OCI-LY7 (cell line): ENCODE measurements at regions not wholly inside any gene's neighbourhood (a gene's known extent, or its start where the extent isn't known, plus 50 kb on each side); places are given as distances from the start of the nearest gene placed in this dataset.

Source experiments
- BruUV-seq: library from RNA; stranded (reverse); fragments of 400-500 nt; replicated peaks from 2 replicates; lab custom pipeline; 2021; lab: Mats Ljungman, UMichigan
- CTCF ChIA-PET: fragments of 300-600 bp; sonication (Branson Sonifier 250); formaldehyde crosslinking; loops from one replicate; lab custom pipeline; 2022; ENCODE audit warnings: antibody characterized with exemption; ENCODE audit not compliant: unreplicated experiment; lab: Charles Lee
- POLR2A ChIA-PET: fragments of 300-600 bp; sonication (Branson Sonifier 250); formaldehyde crosslinking; loops from one replicate; lab custom pipeline; 2022; ENCODE audit warnings: antibody characterized with exemption; lab: Charles Lee
- DNase-seq: peaks from one replicate; pipeline ENCODE4 v3.0.0-alpha.2; 2015; ENCODE audit warnings: low spot score
- H2AFZ ChIP-seq: fragments of 200-600 bp; sonication (generic), shearing (Covaris generic); 2 replicates; pipeline ENCODE4 v1.6.1; 2014; ENCODE audit warnings: mild to moderate bottlenecking, antibody characterized with exemption, low read length, moderate library complexity
- H3K27ac ChIP-seq: fragments of 200-600 bp; sonication (generic); 2 replicates; pipeline ENCODE4 v1.5.1; 2014; ENCODE audit warnings: mixed run types, low read depth, mild to moderate bottlenecking, moderate library complexity, low read length, inconsistent platforms; ENCODE audit not compliant: poor library complexity, severe bottlenecking
- H3K36me3 ChIP-seq: fragments of 200-600 bp; sonication (generic); 2 replicates; pipeline ENCODE4 v1.6.1; 2014; ENCODE audit warnings: mild to moderate bottlenecking, antibody characterized with exemption, low read length, moderate library complexity, mixed read lengths; ENCODE audit not compliant: insufficient read depth
- H3K4me1 ChIP-seq: fragments of 200-600 bp; sonication (generic); 2 replicates; pipeline ENCODE4 v1.5.1; 2014; ENCODE audit warnings: mild to moderate bottlenecking, low read length; ENCODE audit not compliant: insufficient read depth, poor library complexity, severe bottlenecking
- H3K4me2 ChIP-seq: fragments of 200-600 bp; sonication (generic); 2 replicates; pipeline ENCODE4 v1.6.1; 2014; ENCODE audit warnings: mild to moderate bottlenecking, low read length
- H3K4me3 ChIP-seq: fragments of 200-600 bp; sonication (generic); 2 replicates; pipeline ENCODE4 v1.5.1; 2014; ENCODE audit warnings: mild to moderate bottlenecking, low read depth, low read length; ENCODE audit not compliant: poor library complexity, severe bottlenecking
- H3K79me2 ChIP-seq: fragments of 200-600 bp; sonication (generic); 2 replicates; pipeline ENCODE4 v1.6.1; 2016; ENCODE audit warnings: low read depth, mild to moderate bottlenecking, low read length, moderate library complexity, mixed read lengths; ENCODE audit not compliant: insufficient read depth
- H3K9me2 ChIP-seq: fragments of 200-600 bp; sonication (generic); 2 replicates; pipeline ENCODE4 v1.6.1; 2016; ENCODE audit warnings: mild to moderate bottlenecking, low read length, mixed read lengths; ENCODE audit not compliant: insufficient read depth
- H3K9me3 ChIP-seq: fragments of 200-600 bp; sonication (generic); 2 replicates; pipeline ENCODE4 v1.6.1; 2014; ENCODE audit warnings: mild to moderate bottlenecking, mixed run types, low read length, mixed read lengths
- H4K20me1 ChIP-seq: fragments of 200-600 bp; sonication (generic); 2 replicates; pipeline ENCODE4 v1.6.1; 2014; ENCODE audit warnings: mild to moderate bottlenecking, antibody characterized with exemption, low read length, moderate library complexity, mixed read lengths; ENCODE audit not compliant: insufficient read depth
- CTCF ChIP-seq: fragments of 200-600 bp; sonication (generic); conservative IDR thresholded peaks from 2 replicates; pipeline ENCODE4 v1.5.1; 2014; ENCODE audit warnings: mild to moderate bottlenecking, antibody characterized with exemption, low read length, moderate library complexity, mixed read lengths
- EZH2phosphoT487 ChIP-seq: fragments of 200-600 bp; sonication (generic); IDR thresholded peaks from 2 replicates; pipeline ENCODE4 v1.6.1; 2018; ENCODE audit warnings: low read depth, borderline replicate concordance, mild to moderate bottlenecking, mixed run types, antibody characterized with exemption, low read length, moderate library complexity, mixed read lengths
- intact Hi-C: fragments of 100-400 bp; cut with micrococcal nuclease; formaldehyde crosslinking; loops from one replicate; pipeline ENCODE4 v1.10.0; 2022; ENCODE audit not compliant: unreplicated experiment

DNA sequence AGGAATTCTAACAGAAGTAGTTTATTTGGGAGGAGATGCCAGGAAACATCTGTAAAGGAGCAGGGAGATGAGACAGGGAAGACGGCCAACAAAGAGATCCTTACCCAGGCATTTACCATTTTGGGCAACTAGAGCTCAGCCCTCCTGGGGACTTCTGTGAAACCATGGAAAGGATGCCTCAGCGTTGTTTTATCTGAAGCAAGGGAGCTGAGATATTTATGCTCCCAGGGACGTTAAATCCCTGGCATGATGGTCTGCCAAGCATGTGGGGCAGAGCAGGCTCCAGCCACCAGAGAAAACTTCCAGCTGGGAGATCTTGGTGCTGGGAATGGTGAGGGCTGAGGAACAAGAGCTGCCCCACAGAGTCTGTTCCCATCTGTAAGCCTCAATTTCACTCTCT lies 114.8 kb upstream of the FOXF1 start:
- DNase-seq = no peak
- intact Hi-C loops = no loop called here
- no peak overlapping the region for H3K27ac ChIP-seq
- TF ChIP-seq CTCF (no peak), EZH2phosphoT487 (no peak)
- no peaks in the 10 kb centered on the region for H3K36me3 ChIP-seq
- H3K79me2 ChIP-seq = no peaks in the 10 kb centered on the region
- H2AFZ ChIP-seq = no peak overlapping the region
- no peaks in the 10 kb centered on the region for H4K20me1 ChIP-seq
- H3K4me2 ChIP-seq = no peak overlapping the region
- no peaks in the 10 kb centered on the region for H3K9me2 ChIP-seq
- no TSS peak for BruUV-seq
- no peaks in the 10 kb centered on the region for H3K9me3 ChIP-seq
- no peaks in the 10 kb centered on the region for H3K4me1 ChIP-seq
- ChIA-PET CTCF (no interaction called here), POLR2A (no interaction called here)
- H3K4me3 ChIP-seq = no peak overlapping the region

- ChIA-PET POLR2A (no interaction called here), CTCF (no interaction called here)
- H3K9me2 ChIP-seq = no peaks in the 10 kb centered on the region
- DNase-seq = no peak
- no peaks in the 10 kb centered on the region for H3K4me1 ChIP-seq
- TF ChIP-seq CTCF (no peak), EZH2phosphoT487 (no peak)
- H4K20me1 ChIP-seq = no peaks in the 10 kb centered on the region
- H3K27ac ChIP-seq = no peak overlapping the region
- intact Hi-C loops = no loop called here
- no TSS peak for BruUV-seq
- no peaks in the 10 kb centered on the region for H3K36me3 ChIP-seq
- no peak overlapping the region for H3K4me3 ChIP-seq
- H3K9me3 ChIP-seq = no peaks in the 10 kb centered on the region
- no peak overlapping the region for H3K4me2 ChIP-seq
- H3K79me2 ChIP-seq = no peaks in the 10 kb centered on the region
- H2AFZ ChIP-seq = no peak overlapping the region
Observed at GRCh38 chr16:86396422-86396821, 113.9 kb upstream of the FOXF1 start.

DNA sequence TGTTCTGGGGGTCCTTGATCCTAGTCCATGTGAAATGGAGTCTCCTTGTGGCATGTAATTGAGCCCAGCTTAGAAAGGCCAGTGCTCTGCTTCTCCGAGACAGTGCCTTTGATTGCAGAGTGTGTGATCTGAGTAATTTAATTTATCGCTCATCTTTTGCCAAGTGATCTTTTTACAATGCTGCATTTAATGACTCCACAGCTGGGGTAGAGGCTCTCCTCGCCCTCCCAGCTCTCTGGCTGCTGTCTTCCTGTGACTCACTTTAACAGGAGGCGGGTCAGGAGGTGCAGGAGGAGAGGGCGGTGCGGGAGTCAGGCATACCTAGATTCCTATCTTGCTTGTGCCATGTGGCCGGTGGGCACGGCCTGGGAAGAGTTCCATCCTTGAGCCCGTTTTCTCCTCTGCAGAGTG lies 113.4 kb upstream of the FOXF1 start:
- H3K4me3 ChIP-seq = no peak overlapping the region
- H2AFZ ChIP-seq = no peak overlapping the region
- H3K4me2 ChIP-seq = no peak overlapping the region
- POLR2A ChIA-PET = no interaction called here
- intact Hi-C loops = no loop called here
- H3K36me3 ChIP-seq = no peaks in the 10 kb centered on the region
- no peaks in the 10 kb centered on the region for H3K79me2 ChIP-seq
- H3K9me3 ChIP-seq = no peaks in the 10 kb centered on the region
- TF ChIP-seq CTCF = no peak
- no peak for TF ChIP-seq EZH2phosphoT487
- DNase-seq = no peak
- no peaks in the 10 kb centered on the region for H4K20me1 ChIP-seq
- H3K4me1 ChIP-seq = no peaks in the 10 kb centered on the region
- H3K9me2 ChIP-seq = no peaks in the 10 kb centered on the region
- no peak overlapping the region for H3K27ac ChIP-seq
- CTCF ChIA-PET = no interaction called here
- no TSS peak for BruUV-seq
